ENCODE measurements at regions not wholly inside any gene's neighbourhood (a gene's known extent, or its start where the extent isn't known, plus 50 kb on each side); places are given as distances from the start of the nearest gene placed in this dataset.

- TF ChIP-seq CTCF (IDR thresholded peaks at IDR 0.05) = no peak
- Mint-ChIP-seq H3K27ac (no peak overlapping the region), H3K9me3 (no peaks in the 10 kb centered on the region), H3K4me1 (no peaks in the 10 kb centered on the region), H3K27me3 (ENCODE audit: low read depth, poor library complexity) (no peaks in the 10 kb centered on the region), H3K36me3 (ENCODE audit: low read depth) (no peaks in the 10 kb centered on the region), H3K4me3 (no peak overlapping the region)
- no peak for DNase-seq
Measured at GRCh38 chr13:90187478-90188350, 1159.8 kb upstream of the MIR17HG start.

GRCh38 chr13:90188351-90188636, 1159.2 kb upstream of the MIR17HG start:
- Mint-ChIP-seq H3K9me3 (no peaks in the 10 kb centered on the region), H3K4me3 (no peak overlapping the region)
- TF ChIP-seq CTCF (IDR thresholded peaks at IDR 0.05) = no peak

GRCh38 chr13:90197722-90198121, 1149.8 kb upstream of the MIR17HG start:
- DNase-seq = no peak
- no peak for TF ChIP-seq CTCF (IDR thresholded peaks at IDR 0.05)
- Mint-ChIP-seq H3K27ac (no peak overlapping the region), H3K9me3 (peaks cover 13% of the 10 kb centered on the region), H3K36me3 (ENCODE audit: low read depth) (no peaks in the 10 kb centered on the region), H3K4me3 (no peak overlapping the region), H3K27me3 (ENCODE audit: low read depth, poor library complexity) (no peaks in the 10 kb centered on the region), H3K4me1 (peaks cover 12% of the 10 kb centered on the region)

More at GRCh38 chr13:90188351-90188636, 1159.2 kb upstream of the MIR17HG start:
- no peaks in the 10 kb centered on the region for H3K36me3 Mint-ChIP-seq (ENCODE audit: low read depth)
- DNase-seq = no peak
- no peaks in the 10 kb centered on the region for H3K27me3 Mint-ChIP-seq (ENCODE audit: low read depth, poor library complexity)
- no peak overlapping the region for H3K27ac Mint-ChIP-seq
- no peaks in the 10 kb centered on the region for H3K4me1 Mint-ChIP-seq

GRCh38 chr13:90201202-90201601, 1146.3 kb upstream of the MIR17HG start:
- peak; percentile 5 for DNase-seq
- Mint-ChIP-seq H3K4me3 (no peak overlapping the region), H3K27me3 (ENCODE audit: low read depth, poor library complexity) (no peaks in the 10 kb centered on the region), H3K27ac (peak overlapping the region; percentile 52), H3K36me3 (ENCODE audit: low read depth) (no peaks in the 10 kb centered on the region), H3K4me1 (peaks cover 12% of the 10 kb centered on the region), H3K9me3 (peaks cover under 1% of the 10 kb centered on the region)
- TF ChIP-seq CTCF (IDR thresholded peaks at IDR 0.05) = no peak

GRCh38 chr13:90201676-90202460, 1145.6 kb upstream of the MIR17HG start:
- DNase-seq = no peak

More at GRCh38 chr13:90201676-90202460, 1145.6 kb upstream of the MIR17HG start:
- H3K36me3 Mint-ChIP-seq (ENCODE audit: low read depth) = no peaks in the 10 kb centered on the region
- H3K27ac Mint-ChIP-seq = peak overlapping the region; percentile 14
- no peak overlapping the region for H3K4me3 Mint-ChIP-seq
- TF ChIP-seq CTCF (IDR thresholded peaks at IDR 0.05) = no peak
- peaks cover 12% of the 10 kb centered on the region for H3K4me1 Mint-ChIP-seq
- no peaks in the 10 kb centered on the region for H3K27me3 Mint-ChIP-seq (ENCODE audit: low read depth, poor library complexity)
- H3K9me3 Mint-ChIP-seq = no peaks in the 10 kb centered on the region
